Endothelial cell of umbilical vein (primary cell): ENCODE measurements at regions not wholly inside any gene's neighbourhood (a gene's known extent, or its start where the extent isn't known, plus 50 kb on each side); places are given as distances from the start of the nearest gene placed in this dataset.

Source experiments
- BruUV-seq: library from RNA; stranded (reverse); fragments of 400-500 nt; replicated peaks from 2 replicates; lab custom pipeline; 2021; lab: Mats Ljungman, UMichigan
- CTCF ChIA-PET: fragments of 300-600, 350-600 bp; sonication (Branson Sonifier 250); formaldehyde crosslinking; loops from one replicate; lab custom pipeline; 2021; ENCODE audit warnings: antibody characterized with exemption, inconsistent platforms; lab: Charles Lee
- POLR2A ChIA-PET: fragments of 300-600, 350-600 bp; sonication (Branson Sonifier 250); formaldehyde crosslinking; loops from one replicate; lab custom pipeline; 2021; ENCODE audit warnings: antibody characterized with exemption, inconsistent platforms; lab: Charles Lee
- DNase-seq: peaks from one replicate; pipeline ENCODE4 v3.0.0-alpha.2; 2011; ENCODE audit warnings: low read depth, low spot score
- FAIRE-seq: peaks from 2 replicates; lab custom pipeline; 2011; peaks lifted over from hg19 to GRCh38; lab: Jason Lieb, UNC
- H2AFZ ChIP-seq: 2 replicates; pipeline ENCODE4 v1.6.0; 2012; ENCODE audit warnings: low read depth, low read length, control low read depth, inconsistent platforms
- H3K27ac ChIP-seq: 2 replicates; pipeline ENCODE4 v1.5.1; 2011; ENCODE audit warnings: low read depth, mild to moderate bottlenecking, control low read depth, low read length, moderate library complexity; ENCODE audit not compliant: insufficient read depth
- H3K27me3 ChIP-seq, 2 experiments: 2 replicates each; pipeline versions ENCODE4 v1.6.0 to v1.6.1; 2011; ENCODE audit warnings: low read length in 2 of 2, mixed read lengths in 1 of 2; ENCODE audit not compliant: control insufficient read depth in 2 of 2, insufficient read depth in 2 of 2
- H3K36me3 ChIP-seq, 2 experiments: 2 replicates in 1 of 2; 3 replicates in 1 of 2; pipeline ENCODE4 v1.5.1; 2011; ENCODE audit warnings: low read length in 2 of 2, mild to moderate bottlenecking in 1 of 2, moderate library complexity in 1 of 2; ENCODE audit not compliant: control insufficient read depth in 2 of 2, insufficient read depth in 2 of 2; ENCODE audit errors: extremely low read depth in 1 of 2
- H3K4me1 ChIP-seq: 3 replicates; pipeline ENCODE4 v1.5.1; 2011; ENCODE audit warnings: mild to moderate bottlenecking, low read length; ENCODE audit not compliant: control insufficient read depth, insufficient read depth; ENCODE audit errors: extremely low read depth
- H3K4me2 ChIP-seq: 2 replicates; pipeline ENCODE4 v1.6.1; 2011; ENCODE audit warnings: low read length, control low read depth, mixed read lengths; ENCODE audit not compliant: insufficient read depth
- H3K4me3 ChIP-seq, 3 experiments: fragments of 200-600 bp in 1 of 3; sonication (generic), shearing (Covaris generic) in 1 of 3; replicated peaks in 1 of 3; 2 replicates each; pipeline ENCODE4 v1.5.1; 2011 to 2016; ENCODE audit warnings: control low read depth in 3 of 3, low read length in 3 of 3, mild to moderate bottlenecking in 2 of 3, inconsistent platforms in 1 of 3, low read depth in 1 of 3, moderate library complexity in 1 of 3; ENCODE audit not compliant: insufficient read depth in 1 of 3
- H3K79me2 ChIP-seq: 2 replicates; pipeline ENCODE4 v1.6.0; 2012; ENCODE audit warnings: low read length, inconsistent platforms; ENCODE audit not compliant: control insufficient read depth, insufficient read depth
- H3K9ac ChIP-seq: replicated peaks from 2 replicates; pipeline ENCODE3; 2011; ENCODE audit warnings: low read length, control low read depth; ENCODE audit not compliant: insufficient read depth; ENCODE audit errors: extremely low read depth
- H3K9me1 ChIP-seq: replicated peaks from 3 replicates; pipeline ENCODE4 v1.6.0; 2011; ENCODE audit warnings: mild to moderate bottlenecking, low read length; ENCODE audit not compliant: control insufficient read depth, insufficient read depth; ENCODE audit errors: extremely low read depth
- H3K9me3 ChIP-seq: replicated peaks from 2 replicates; pipeline ENCODE4 v1.5.1; 2012; ENCODE audit warnings: low read length, inconsistent platforms; ENCODE audit not compliant: control insufficient read depth, insufficient read depth
- H4K20me1 ChIP-seq: replicated peaks from 2 replicates; pipeline ENCODE3; 2011; ENCODE audit warnings: mild to moderate bottlenecking, low read length; ENCODE audit not compliant: control insufficient read depth, insufficient read depth; ENCODE audit errors: extremely low read depth
- CTCF ChIP-seq, 2 donors: IDR thresholded peaks; 1 replicate in 1 of 2; 2 replicates in 1 of 2; pipeline ENCODE4 v1.5.1; 2011; ENCODE audit warnings: low read length in 2 of 2, mild to moderate bottlenecking in 2 of 2, moderate library complexity in 2 of 2, control low read depth in 1 of 2, inconsistent platforms in 1 of 2, low read depth in 1 of 2; ENCODE audit not compliant: insufficient read depth in 1 of 2; ENCODE audit errors: extremely low read depth in 1 of 2
- EZH2 ChIP-seq: IDR thresholded peaks from 2 replicates; pipeline ENCODE4 v1.6.1; 2012; ENCODE audit warnings: borderline replicate concordance, low read depth, mild to moderate bottlenecking, moderate library complexity, low read length, inconsistent platforms; ENCODE audit not compliant: severe bottlenecking
- FOS ChIP-seq: IDR thresholded peaks from 2 replicates; pipeline ENCODE4 v1.6.1; 2011; ENCODE audit warnings: mild to moderate bottlenecking, low read length, moderate library complexity, borderline replicate concordance; ENCODE audit not compliant: insufficient read depth
- GATA2 ChIP-seq: IDR thresholded peaks from 2 replicates; pipeline ENCODE4 v1.7.0; 2011; ENCODE audit warnings: low read depth, mild to moderate bottlenecking, moderate library complexity, mixed read lengths, low read length; ENCODE audit not compliant: insufficient read length, insufficient read depth
- JUN ChIP-seq: IDR thresholded peaks from 2 replicates; pipeline ENCODE4 v1.6.1; 2011; ENCODE audit warnings: borderline replicate concordance, low read depth; ENCODE audit not compliant: insufficient read length, insufficient read depth
- MAX ChIP-seq: IDR thresholded peaks from 2 replicates; pipeline ENCODE4 v1.6.1; 2011; ENCODE audit not compliant: insufficient read depth, insufficient read length
- MYC ChIP-seq: IDR thresholded peaks from one replicate; pipeline ENCODE4 v1.6.1; 2011; ENCODE audit warnings: mild to moderate bottlenecking, low read depth, low read length
- POLR2A ChIP-seq: IDR thresholded peaks from 2 replicates; pipeline ENCODE4 v1.6.1; 2012; ENCODE audit warnings: low read depth, mild to moderate bottlenecking, control low read depth, low read length
- POLR2AphosphoS5 ChIP-seq: IDR thresholded peaks from 2 replicates; pipeline ENCODE4 v1.6.1; 2012; ENCODE audit warnings: low read depth, mild to moderate bottlenecking, control low read depth, low read length, moderate library complexity; ENCODE audit not compliant: insufficient read depth
- dilution Hi-C: fragments of 300-500 bp; cut with MboI; formaldehyde crosslinking; loops from one replicate; pipeline ENCODE4 v1.15.0; 2019; ENCODE audit warnings: low sequenced_read_pairs; ENCODE audit not compliant: extremely low pct_ligation_motif_present
- intact Hi-C: fragments of 100-400 bp; cut with micrococcal nuclease; formaldehyde crosslinking; loops from one replicate; pipeline ENCODE4 v1.10.0; 2022

- no peaks in the 10 kb centered on the region for H3K9me1 ChIP-seq
- TF ChIP-seq POLR2A (no peak), MYC (no peak), JUN (no peak), GATA2 (no peak), FOS (no peak), MAX (no peak), CTCF (IDR thresholded peaks at IDR 0.05; ENCODE audit: extremely low read depth in 1 of 2, insufficient read depth in 1 of 2, low read depth in 1 of 2, low read length in 2 of 2) (no peak), EZH2 (no peak), POLR2AphosphoS5 (no peak)
- no peaks in the 10 kb centered on the region for H3K9me3 ChIP-seq
- dilution Hi-C loops: no loop called here
- no peaks in the 10 kb centered on the region for H3K36me3 ChIP-seq
- BruUV-seq: no TSS peak
- H4K20me1 ChIP-seq: no peaks in the 10 kb centered on the region
- no peak for FAIRE-seq
- H3K4me1 ChIP-seq: no peaks in the 10 kb centered on the region
- peaks cover 0 to 2% of the 10 kb centered on the region in 2 experiments for H3K27me3 ChIP-seq
- H3K4me2 ChIP-seq: no peak overlapping the region
- DNase-seq: no peak
- no peak overlapping the region for H3K4me3 ChIP-seq
- H3K79me2 ChIP-seq: no peaks in the 10 kb centered on the region
- no peak overlapping the region for H2AFZ ChIP-seq
- ChIA-PET POLR2A (no interaction called here), CTCF (interaction anchor here (1.7 kb wide), 1 partner anchor 732 kb away, joined by 3 read pairs; no protein-coding TSS in a partner anchor)
- H3K27ac ChIP-seq: no peak overlapping the region
- intact Hi-C loops: no loop called here
- no peak overlapping the region for H3K9ac ChIP-seq
Measured at GRCh38 chr12:30251546-30251945, 444.1 kb downstream of the IPO8 start.
